GM23248 (cell line): ENCODE measurements at regions not wholly inside any gene's neighbourhood (a gene's known extent, or its start where the extent isn't known, plus 50 kb on each side); places are given as distances from the start of the nearest gene placed in this dataset.

Experiments used
- DNase-seq: peaks from one replicate; pipeline ENCODE4 v3.0.0-alpha.2; 2015
- H2AFZ ChIP-seq: fragments of 200-600 bp; sonication (generic); 2 replicates; pipeline ENCODE4 v1.6.1; 2016; ENCODE audit warnings: antibody characterized with exemption
- H3F3A ChIP-seq: fragments of 200-600 bp; sonication (generic); 2 replicates; pipeline ENCODE4 v1.6.1; 2016; ENCODE audit warnings: mild to moderate bottlenecking, antibody characterized with exemption, mixed run types; ENCODE audit not compliant: insufficient read depth
- H3K27ac ChIP-seq: fragments of 200-600 bp; sonication (generic); 2 replicates; pipeline ENCODE4 v1.5.1; 2016; ENCODE audit warnings: mild to moderate bottlenecking
- H3K27me3 ChIP-seq: fragments of 200-600 bp; sonication (generic); replicated peaks from 2 replicates; pipeline ENCODE4 v1.6.1; 2016; ENCODE audit warnings: mild to moderate bottlenecking; ENCODE audit not compliant: insufficient read depth
- H3K36me3 ChIP-seq: fragments of 200-600 bp; sonication (generic); 2 replicates; pipeline ENCODE4 v1.6.1; 2016; ENCODE audit warnings: low read depth, mild to moderate bottlenecking
- H3K4me1 ChIP-seq: fragments of 200-600 bp; sonication (generic); 2 replicates; pipeline ENCODE4 v1.6.1; 2016; ENCODE audit warnings: mild to moderate bottlenecking; ENCODE audit not compliant: insufficient read depth
- H3K4me2 ChIP-seq: fragments of 200-600 bp; sonication (generic); one replicate; pipeline ENCODE4 v1.6.1; 2016; ENCODE audit warnings: mild to moderate bottlenecking; ENCODE audit not compliant: unreplicated experiment
- H3K4me3 ChIP-seq: fragments of 200-600 bp; sonication (generic); 2 replicates; pipeline ENCODE4 v1.5.1; 2016; ENCODE audit warnings: mild to moderate bottlenecking
- H3K79me2 ChIP-seq: fragments of 200-600 bp; sonication (generic); 2 replicates; pipeline ENCODE4 v1.6.1; 2016; ENCODE audit warnings: mild to moderate bottlenecking; ENCODE audit not compliant: insufficient read depth
- H3K9ac ChIP-seq: fragments of 200-600 bp; sonication (generic); 2 replicates; pipeline ENCODE4 v1.6.1; 2016; ENCODE audit warnings: mild to moderate bottlenecking
- H3K9me2 ChIP-seq: fragments of 200-600 bp; sonication (generic); 2 replicates; pipeline ENCODE4 v1.6.1; 2016; ENCODE audit warnings: mixed run types, mild to moderate bottlenecking, moderate library complexity; ENCODE audit not compliant: insufficient read depth
- H3K9me3 ChIP-seq: fragments of 200-600 bp; sonication (generic); one replicate; pipeline ENCODE4 v1.6.1; 2017; ENCODE audit warnings: low read depth
- H4K20me1 ChIP-seq: fragments of 200-600 bp; sonication (generic); 2 replicates; pipeline ENCODE4 v1.6.0; 2016; ENCODE audit not compliant: insufficient read depth
- EZH2 ChIP-seq: fragments of 200-600 bp; sonication (generic); IDR thresholded peaks from 2 replicates; pipeline ENCODE4 v1.6.1; 2018; ENCODE audit warnings: antibody characterized with exemption, mild to moderate bottlenecking; ENCODE audit not compliant: insufficient read depth, poor library complexity, severe bottlenecking
- EZH2phosphoT487 ChIP-seq: fragments of 200-600 bp; sonication (generic); IDR thresholded peaks from 2 replicates; pipeline ENCODE4 v1.6.1; 2018; ENCODE audit warnings: antibody characterized with exemption, moderate library complexity, mild to moderate bottlenecking, low read depth; ENCODE audit not compliant: insufficient read depth
- whole genome bisulfite sequencing, 2 experiments: methylation state at CpG; one replicate each; pipeline ENCODE4 v1.1.6; 2015 to 2017; ENCODE audit warnings: low lambda C conversion rate in 2 of 2, low coverage in 1 of 2; ENCODE audit errors: missing lambda C conversion rate in 2 of 2; 5-methylcytosine and 5-hydroxymethylcytosine counted together
- in situ Hi-C: fragments of 300-500 bp; cut with MboI; formaldehyde crosslinking; loops from 2 replicates; pipeline ENCODE4 v1.15.0; 2020

- no peak overlapping the region for H3K4me3 ChIP-seq
Measured at GRCh38 chr1:29906927-29907326, 670.6 kb downstream of the PTPRU start.

GRCh38 chr1:29903548-29904166 is 667.3 kb downstream of the PTPRU start:
- Histone ChIP-seq H3K79me2 (no peaks in the 10 kb centered on the region), H3K27me3 (peaks cover 12% of the 10 kb centered on the region), H3K27ac (no peak overlapping the region), H3K9me3 (no peaks in the 10 kb centered on the region), H3K4me1 (no peaks in the 10 kb centered on the region), H3K36me3 (no peaks in the 10 kb centered on the region), H4K20me1 (no peaks in the 10 kb centered on the region), H3F3A (no peaks in the 10 kb centered on the region), H3K9me2 (no peaks in the 10 kb centered on the region), H3K9ac (no peak overlapping the region), H2AFZ (no peak overlapping the region), H3K4me3 (no peak overlapping the region), H3K4me2 (no peak overlapping the region)
- in situ Hi-C loops = no loop called here
- WGBS, 2 experiments = 35 to 36% methylated on average over 5 of the region's 5 CpGs
- TF ChIP-seq EZH2 (no peak), EZH2phosphoT487 (no peak)
- no peak for DNase-seq

More at GRCh38 chr1:29906927-29907326, 670.6 kb downstream of the PTPRU start:
- Histone ChIP-seq H3K9ac (no peak overlapping the region), H3K79me2 (no peaks in the 10 kb centered on the region), H2AFZ (no peak overlapping the region), H3F3A (no peaks in the 10 kb centered on the region), H3K9me2 (no peaks in the 10 kb centered on the region), H3K27ac (no peak overlapping the region), H3K9me3 (no peaks in the 10 kb centered on the region), H3K4me1 (no peaks in the 10 kb centered on the region), H4K20me1 (no peaks in the 10 kb centered on the region), H3K36me3 (no peaks in the 10 kb centered on the region), H3K27me3 (no peaks in the 10 kb centered on the region; the same call in none of the 2 replicates), H3K4me2 (no peak overlapping the region)
- TF ChIP-seq EZH2 (no peak), EZH2phosphoT487 (no peak)
- in situ Hi-C loops = no loop called here
- 34 to 38% methylated on average over 6 of the region's 6 CpGs for WGBS, 2 experiments
- no peak for DNase-seq

DNA sequence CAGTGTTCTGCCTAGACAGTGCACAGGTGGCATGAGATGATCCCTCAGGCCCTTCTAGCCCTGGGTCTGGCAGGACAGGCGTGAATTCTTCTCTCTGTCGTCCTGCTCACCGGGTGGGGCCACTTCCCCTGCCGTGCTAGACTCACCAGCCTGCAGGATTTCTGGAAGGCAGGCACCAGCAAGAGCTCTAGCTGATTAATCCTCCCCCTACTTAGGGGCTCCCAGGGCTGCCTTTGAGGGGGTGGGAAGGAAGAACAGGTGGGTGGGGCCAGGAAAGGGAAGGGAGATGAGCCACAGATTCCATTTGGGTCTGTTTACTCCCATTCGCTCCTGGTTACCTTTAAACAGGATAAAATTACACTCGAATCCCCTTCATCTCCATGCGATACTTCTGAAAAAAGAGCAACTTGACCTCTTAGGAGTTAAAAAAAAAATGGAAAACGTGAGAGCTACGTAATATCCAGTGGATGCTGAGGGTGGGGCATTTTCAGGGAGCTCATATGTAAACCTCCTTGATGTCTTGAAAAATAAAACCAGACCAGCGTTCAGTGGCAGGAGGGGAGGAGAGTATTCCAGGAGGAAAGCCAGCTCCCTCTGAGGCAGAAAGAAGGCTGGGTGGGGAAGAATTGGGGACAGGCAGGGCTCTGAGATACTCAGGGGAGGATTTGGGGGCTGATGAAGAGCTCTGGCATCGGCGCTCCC is 665.5 kb downstream of the PTPRU start:
- no peak overlapping the region for H3K4me2 ChIP-seq
- no peak for DNase-seq
- H4K20me1 ChIP-seq = no peaks in the 10 kb centered on the region
- no peaks in the 10 kb centered on the region for H3K9me2 ChIP-seq
- H3K4me3 ChIP-seq = no peak overlapping the region
- H3K9me3 ChIP-seq = no peaks in the 10 kb centered on the region
- peaks cover 12% of the 10 kb centered on the region; the same call in 1 of the 2 replicates for H3K27me3 ChIP-seq
- TF ChIP-seq EZH2phosphoT487 (no peak), EZH2 (no peak)
- no peaks in the 10 kb centered on the region for H3K4me1 ChIP-seq
- H3K36me3 ChIP-seq = no peaks in the 10 kb centered on the region
- no peak overlapping the region for H3K9ac ChIP-seq
- no peaks in the 10 kb centered on the region for H3K79me2 ChIP-seq
- WGBS, 2 experiments = 5 to 12% methylated on average over 10 to 12 of the region's 12 CpGs
- H3F3A ChIP-seq = no peaks in the 10 kb centered on the region
- no peak overlapping the region for H3K27ac ChIP-seq
- no peak overlapping the region for H2AFZ ChIP-seq
- in situ Hi-C loops = no loop called here

DNA sequence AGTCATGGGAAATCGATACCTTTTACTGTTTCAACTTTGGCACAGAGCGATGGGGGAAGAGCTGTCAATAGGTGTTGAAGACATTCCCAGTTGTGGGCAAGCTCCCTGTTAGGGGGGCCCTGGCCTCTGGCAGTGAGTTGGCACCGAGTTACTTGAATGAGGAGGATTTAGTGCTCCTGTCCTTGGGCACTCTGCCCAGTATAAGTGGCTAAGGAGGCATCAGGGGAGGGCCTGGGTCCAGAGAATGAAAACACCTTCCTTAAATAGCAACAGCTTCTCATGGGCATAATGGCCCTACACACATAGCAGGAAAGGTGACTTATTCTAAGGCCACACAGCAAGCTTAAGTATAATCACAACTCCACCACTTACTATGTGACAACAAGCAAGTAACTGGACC is 664.4 kb downstream of the PTPRU start:
- Histone ChIP-seq H3K4me2 (no peak overlapping the region), H3K27me3 (peaks cover 12% of the 10 kb centered on the region; the same call in 1 of the 2 replicates), H3K9me2 (no peaks in the 10 kb centered on the region), H3K9me3 (no peaks in the 10 kb centered on the region), H4K20me1 (no peaks in the 10 kb centered on the region), H3K9ac (no peak overlapping the region), H3F3A (no peaks in the 10 kb centered on the region), H3K27ac (no peak overlapping the region), H2AFZ (no peak overlapping the region), H3K4me3 (no peak overlapping the region), H3K79me2 (no peaks in the 10 kb centered on the region), H3K4me1 (no peaks in the 10 kb centered on the region), H3K36me3 (no peaks in the 10 kb centered on the region)
- in situ Hi-C loops = no loop called here
- 36 to 38% methylated on average over 3 of the region's 3 CpGs for WGBS, 2 experiments
- TF ChIP-seq EZH2phosphoT487 = no peak
- no peak for DNase-seq
